C4-2B (cell line): ENCODE measurements at regions not wholly inside any gene's neighbourhood (a gene's known extent, or its start where the extent isn't known, plus 50 kb on each side); places are given as distances from the start of the nearest gene placed in this dataset.

Experiments used
- ZFX ChIP-seq: fragments of 450-650 bp; IDR thresholded peaks from 2 replicates; pipeline ENCODE4 v1.6.1; 2017
- TF ChIP-seq, protein P1 (sequence below): fragments of 450-650 bp; conservative IDR thresholded peaks from 2 replicates; pipeline ENCODE4 v1.5.1; 2017; ENCODE audit warnings: mild to moderate bottlenecking

DNA sequence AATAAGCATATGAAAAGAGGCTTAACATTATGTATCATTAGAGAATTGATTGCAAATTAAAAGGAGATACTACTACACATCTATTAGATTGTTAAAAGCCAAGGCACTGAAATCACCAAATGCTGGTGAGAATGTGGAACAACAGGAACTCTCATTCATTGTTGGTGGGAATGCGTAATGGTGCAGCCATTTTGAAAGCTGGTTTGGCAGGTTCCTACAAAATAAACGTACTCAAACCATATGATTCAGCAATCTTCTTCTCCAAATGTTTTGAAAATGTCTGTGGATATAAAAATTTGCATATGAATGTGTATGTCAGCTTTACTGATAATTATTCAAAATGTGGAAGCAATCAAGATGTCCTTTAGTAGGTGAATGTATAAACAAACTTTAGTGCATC, 176.4 kb upstream of the PLET1 start:
- TF ChIP-seq, protein P1, sequence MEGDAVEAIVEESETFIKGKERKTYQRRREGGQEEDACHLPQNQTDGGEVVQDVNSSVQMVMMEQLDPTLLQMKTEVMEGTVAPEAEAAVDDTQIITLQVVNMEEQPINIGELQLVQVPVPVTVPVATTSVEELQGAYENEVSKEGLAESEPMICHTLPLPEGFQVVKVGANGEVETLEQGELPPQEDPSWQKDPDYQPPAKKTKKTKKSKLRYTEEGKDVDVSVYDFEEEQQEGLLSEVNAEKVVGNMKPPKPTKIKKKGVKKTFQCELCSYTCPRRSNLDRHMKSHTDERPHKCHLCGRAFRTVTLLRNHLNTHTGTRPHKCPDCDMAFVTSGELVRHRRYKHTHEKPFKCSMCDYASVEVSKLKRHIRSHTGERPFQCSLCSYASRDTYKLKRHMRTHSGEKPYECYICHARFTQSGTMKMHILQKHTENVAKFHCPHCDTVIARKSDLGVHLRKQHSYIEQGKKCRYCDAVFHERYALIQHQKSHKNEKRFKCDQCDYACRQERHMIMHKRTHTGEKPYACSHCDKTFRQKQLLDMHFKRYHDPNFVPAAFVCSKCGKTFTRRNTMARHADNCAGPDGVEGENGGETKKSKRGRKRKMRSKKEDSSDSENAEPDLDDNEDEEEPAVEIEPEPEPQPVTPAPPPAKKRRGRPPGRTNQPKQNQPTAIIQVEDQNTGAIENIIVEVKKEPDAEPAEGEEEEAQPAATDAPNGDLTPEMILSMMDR = no peak
- TF ChIP-seq ZFX = no peak
